Lower lobe of right lung (tissue), 2 donors: ENCODE measurements at regions not wholly inside any gene's neighbourhood (a gene's known extent, or its start where the extent isn't known, plus 50 kb on each side); places are given as distances from the start of the nearest gene placed in this dataset.

Experiments used
- ATAC-seq, 2 donors: fragments of 200-7000 bp; cut with Tn5 transposase; one replicate each; pipeline ENCODE4 v1.9.1; 2020 to 2022; ENCODE audit warnings: mild to moderate bottlenecking in 2 of 2, moderate library complexity in 2 of 2
- DNase-seq: peaks from one replicate; pipeline ENCODE4 v3.0.0-alpha.2; 2020
- H3K27ac ChIP-seq: fragments of 200-600 bp; one replicate; pipeline ENCODE4 v1.8.0; 2022
- H3K27me3 ChIP-seq: fragments of 200-600 bp; one replicate; pipeline ENCODE4 v1.8.0; 2022; ENCODE audit warnings: low read depth
- H3K36me3 ChIP-seq: fragments of 200-600 bp; one replicate; pipeline ENCODE4 v1.8.0; 2022; ENCODE audit warnings: mild to moderate bottlenecking
- H3K4me1 ChIP-seq: fragments of 200-600 bp; one replicate; pipeline ENCODE4 v1.8.0; 2022
- H3K4me3 ChIP-seq: fragments of 200-600 bp; one replicate; pipeline ENCODE4 v1.8.0; 2022; ENCODE audit warnings: mild to moderate bottlenecking
- H3K9me3 ChIP-seq: fragments of 200-600 bp; one replicate; pipeline ENCODE4 v1.8.0; 2022
- intact Hi-C: fragments of 100-400 bp; cut with DNase I; formaldehyde crosslinking; loops from one replicate; pipeline ENCODE4 v1.11.0; 2022
- TF ChIP-seq, protein P1 (sequence below): fragments of 200-600 bp; IDR thresholded peaks from one replicate; pipeline ENCODE4 v1.8.0; 2022; ENCODE audit warnings: antibody characterized with exemption, mild to moderate bottlenecking
- donor health status: DM: no; HTN: yes; CAD: no; lungs with severe emphysema.

DNA sequence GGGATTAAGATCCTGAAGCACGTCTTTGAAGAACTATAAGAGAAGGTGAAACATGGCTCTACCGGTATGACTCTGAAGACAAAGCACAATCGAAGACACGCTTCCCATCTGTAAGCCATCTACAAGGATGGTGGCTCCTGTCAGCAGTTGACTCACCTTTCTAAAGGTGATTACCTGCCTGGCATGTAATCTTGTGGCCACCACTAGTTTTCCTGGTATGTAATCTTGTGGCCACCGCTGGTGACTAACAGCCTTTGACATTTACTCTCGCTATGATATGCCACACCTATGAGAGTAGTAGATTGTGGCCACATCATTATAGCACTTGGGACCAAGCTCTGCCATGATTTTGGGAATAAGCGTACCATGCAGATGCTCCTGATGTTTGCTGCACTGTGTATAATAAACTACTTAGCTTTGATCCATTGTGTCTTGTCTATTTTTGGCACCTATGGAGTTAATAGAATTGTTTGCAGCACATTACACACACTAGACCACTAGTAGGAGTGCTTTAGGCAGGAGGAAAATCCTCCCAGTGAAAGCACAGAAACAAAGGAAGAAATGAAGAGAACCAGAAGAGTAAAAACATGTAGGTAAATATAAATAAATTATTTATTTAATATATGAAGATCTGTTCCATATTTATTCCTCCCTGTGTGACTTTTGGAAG lies 59.8 kb downstream of the VAX1 start:
- Histone ChIP-seq H3K4me3 (no peak overlapping the region), H3K36me3 (no peaks in the 10 kb centered on the region), H3K27ac (no peak overlapping the region), H3K9me3 (no peaks in the 10 kb centered on the region), H3K27me3 (no peaks in the 10 kb centered on the region), H3K4me1 (no peaks in the 10 kb centered on the region)
- intact Hi-C loops, result no loop called here
- no peak for DNase-seq
- TF ChIP-seq, protein P1, sequence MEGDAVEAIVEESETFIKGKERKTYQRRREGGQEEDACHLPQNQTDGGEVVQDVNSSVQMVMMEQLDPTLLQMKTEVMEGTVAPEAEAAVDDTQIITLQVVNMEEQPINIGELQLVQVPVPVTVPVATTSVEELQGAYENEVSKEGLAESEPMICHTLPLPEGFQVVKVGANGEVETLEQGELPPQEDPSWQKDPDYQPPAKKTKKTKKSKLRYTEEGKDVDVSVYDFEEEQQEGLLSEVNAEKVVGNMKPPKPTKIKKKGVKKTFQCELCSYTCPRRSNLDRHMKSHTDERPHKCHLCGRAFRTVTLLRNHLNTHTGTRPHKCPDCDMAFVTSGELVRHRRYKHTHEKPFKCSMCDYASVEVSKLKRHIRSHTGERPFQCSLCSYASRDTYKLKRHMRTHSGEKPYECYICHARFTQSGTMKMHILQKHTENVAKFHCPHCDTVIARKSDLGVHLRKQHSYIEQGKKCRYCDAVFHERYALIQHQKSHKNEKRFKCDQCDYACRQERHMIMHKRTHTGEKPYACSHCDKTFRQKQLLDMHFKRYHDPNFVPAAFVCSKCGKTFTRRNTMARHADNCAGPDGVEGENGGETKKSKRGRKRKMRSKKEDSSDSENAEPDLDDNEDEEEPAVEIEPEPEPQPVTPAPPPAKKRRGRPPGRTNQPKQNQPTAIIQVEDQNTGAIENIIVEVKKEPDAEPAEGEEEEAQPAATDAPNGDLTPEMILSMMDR, result no peak
- no peak for ATAC-seq

DNA sequence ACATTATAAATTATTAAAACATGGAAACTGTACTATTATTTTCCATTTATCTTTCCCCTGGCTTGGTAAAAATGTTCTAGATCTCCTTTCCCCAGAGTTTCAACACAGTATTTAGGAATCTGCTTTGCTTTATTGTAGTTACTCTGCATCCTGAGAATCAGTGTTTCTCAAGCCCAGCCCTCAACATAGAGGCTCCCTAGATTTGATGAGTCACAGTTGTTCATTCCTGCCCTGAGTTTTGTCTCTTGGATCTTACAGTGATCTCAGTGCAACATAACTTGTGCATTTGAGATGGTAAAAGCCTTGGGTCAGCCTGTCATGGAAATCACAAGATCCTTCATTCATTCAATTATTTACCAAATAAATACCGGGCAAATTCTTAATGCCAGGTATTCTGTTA lies 63.0 kb downstream of the VAX1 start:
- intact Hi-C loops, result no loop called here
- Histone ChIP-seq H3K4me1 (no peaks in the 10 kb centered on the region), H3K36me3 (no peaks in the 10 kb centered on the region), H3K27me3 (no peaks in the 10 kb centered on the region), H3K9me3 (no peaks in the 10 kb centered on the region), H3K4me3 (no peak overlapping the region), H3K27ac (no peak overlapping the region)
- DNase-seq (no peak), ATAC-seq (no peak)
- TF ChIP-seq, protein P1, result no peak

DNA sequence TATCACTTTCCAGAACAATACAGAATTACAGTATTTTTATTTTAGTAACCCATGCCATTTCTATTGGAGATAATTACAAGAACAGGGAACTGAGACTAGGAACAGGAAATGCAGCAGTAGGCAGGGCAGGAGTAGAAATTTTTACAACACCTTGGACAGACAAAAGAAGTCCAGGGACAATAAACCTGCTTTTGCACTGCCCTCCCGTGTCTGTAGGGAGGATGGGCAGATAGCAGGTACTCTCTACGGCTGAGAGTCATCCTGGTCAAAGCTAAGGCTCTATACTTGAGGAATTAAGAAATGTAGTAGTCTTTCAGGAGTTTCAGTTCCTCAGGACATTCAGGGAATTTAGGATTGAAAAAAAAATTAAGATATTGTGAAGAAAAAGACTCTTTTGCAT lies 63.4 kb downstream of the VAX1 start:
- H3K4me3 ChIP-seq, result no peak overlapping the region
- DNase-seq, result no peak
- H3K9me3 ChIP-seq, result no peaks in the 10 kb centered on the region
- no peaks in the 10 kb centered on the region for H3K4me1 ChIP-seq
- TF ChIP-seq, protein P1, result no peak
- no peaks in the 10 kb centered on the region for H3K27me3 ChIP-seq
- H3K36me3 ChIP-seq, result no peaks in the 10 kb centered on the region
- ATAC-seq, result peak; percentile 35 to 41
- H3K27ac ChIP-seq, result no peak overlapping the region
- intact Hi-C loops, result no loop called here

DNA sequence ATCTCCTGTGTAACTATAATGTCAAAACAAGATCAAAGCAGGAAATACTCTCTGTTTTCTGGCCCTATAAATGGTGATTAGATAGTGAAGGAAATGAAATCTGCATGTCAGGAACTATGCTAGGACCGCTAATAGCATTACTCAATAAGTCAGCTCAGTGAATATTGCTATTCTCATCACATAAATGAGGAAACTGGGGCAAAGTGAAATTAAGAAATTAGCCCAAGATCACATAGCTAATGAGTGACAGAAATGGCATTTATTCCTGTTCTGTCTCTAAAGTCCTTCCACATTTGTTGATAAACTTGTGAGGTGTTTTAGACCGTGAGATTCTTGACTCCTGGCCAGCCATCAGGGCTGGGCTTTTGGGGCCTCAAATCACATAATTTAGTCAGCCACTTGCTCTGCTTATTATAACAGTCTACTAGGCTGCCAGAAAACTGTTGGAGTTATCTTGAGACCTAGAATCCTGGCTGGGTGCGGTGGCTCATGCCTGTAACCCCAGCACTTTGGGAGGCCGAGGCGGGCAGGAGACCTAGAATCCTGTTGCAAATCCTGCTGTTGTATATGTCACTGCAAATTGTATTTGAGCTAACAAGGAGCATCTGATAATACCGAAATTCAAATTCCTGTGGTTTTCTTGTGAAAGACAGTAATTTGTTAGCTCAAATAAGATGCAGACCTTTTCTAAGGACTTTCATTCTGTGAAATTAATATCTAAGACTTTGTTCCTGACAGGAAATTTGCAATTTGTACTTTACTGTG lies 66.5 kb upstream of the SHTN1 start:
- DNase-seq (no peak), ATAC-seq (peak in 1 of 2 donors; percentile 9)
- Histone ChIP-seq H3K27ac (no peak overlapping the region), H3K27me3 (no peaks in the 10 kb centered on the region), H3K4me1 (no peaks in the 10 kb centered on the region), H3K9me3 (no peaks in the 10 kb centered on the region), H3K36me3 (no peaks in the 10 kb centered on the region), H3K4me3 (no peak overlapping the region)
- TF ChIP-seq, protein P1, result no peak
- intact Hi-C loops, result no loop called here
